ENCODE measurements at regions not wholly inside any gene's neighbourhood (a gene's known extent, or its start where the extent isn't known, plus 50 kb on each side); places are given as distances from the start of the nearest gene placed in this dataset.

DNA sequence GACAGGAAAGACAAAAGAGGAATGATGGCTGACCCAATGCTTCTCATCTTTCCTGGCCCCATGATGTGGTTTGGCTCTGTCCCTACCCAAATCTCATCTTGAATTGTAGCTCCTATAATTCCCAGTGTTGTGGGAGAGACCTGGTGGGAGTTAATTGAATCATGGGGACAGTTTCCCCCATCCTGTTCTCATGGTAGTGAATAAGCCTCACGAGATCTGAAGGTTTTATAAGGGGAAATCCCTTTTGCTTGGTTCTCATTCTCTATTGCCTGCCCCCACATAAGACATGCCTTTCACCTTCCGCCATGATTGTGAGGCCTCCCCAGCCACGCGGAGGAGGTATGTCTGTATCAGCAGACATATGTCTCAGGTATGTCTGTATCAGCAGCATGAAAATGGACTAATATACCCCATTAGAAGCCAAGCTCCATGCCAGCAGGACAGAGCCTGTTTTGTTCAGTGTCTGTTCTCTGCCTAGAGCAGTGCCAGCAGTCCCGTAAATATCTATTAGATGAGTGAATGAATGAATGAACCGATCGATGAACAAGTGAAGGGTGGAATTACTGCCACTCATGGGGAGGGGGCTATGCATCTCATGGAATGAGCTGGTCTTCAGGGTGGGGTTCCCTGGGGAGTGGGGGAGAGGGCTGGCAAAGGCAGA is 304.4 kb downstream of the SOX9 start:
- intact Hi-C loops (cut with micrococcal nuclease) = no loop called here
- ATAC-seq = no peak

DNA sequence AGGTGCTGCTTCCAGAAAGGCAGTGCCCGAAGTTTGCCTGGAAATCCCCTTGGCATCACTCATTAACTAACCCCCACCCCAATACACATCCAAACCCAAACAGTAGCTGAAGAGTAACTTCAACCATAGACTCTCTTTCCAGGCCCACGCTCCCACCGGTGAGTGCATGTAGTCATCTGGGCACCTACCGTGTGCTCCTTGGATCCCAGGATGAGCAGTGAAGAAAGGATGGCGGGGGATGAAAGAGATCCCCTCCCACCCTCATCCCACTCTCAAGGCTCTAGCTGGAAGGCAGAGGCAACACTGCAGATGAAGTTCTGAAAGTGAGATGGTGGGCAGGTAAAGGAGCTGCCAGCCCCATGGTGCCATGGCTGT is 305.0 kb downstream of the SOX9 start:
- intact Hi-C loops (cut with micrococcal nuclease) = no loop called here
- DNase-seq (no peak), ATAC-seq (no peak)

More for the DNA sequence above, 304.4 kb downstream of the SOX9 start:
- no peak for DNase-seq

- no peak for DNase-seq
- no peak for ATAC-seq
- intact Hi-C loops (cut with micrococcal nuclease) = no loop called here
These were observed 305.5 kb downstream of the SOX9 start for GRCh38 chr17:72426321-72426720.

- no peak for DNase-seq
- no peak for ATAC-seq
- intact Hi-C loops (cut with micrococcal nuclease) = no loop called here
These were observed 306.3 kb downstream of the SOX9 start for GRCh38 chr17:72426948-72427760.

GRCh38 chr17:72427761-72428109 is 306.9 kb downstream of the SOX9 start:
- ATAC-seq (no peak), DNase-seq (no peak)
- intact Hi-C loops (cut with micrococcal nuclease) = no loop called here

- no peak for ATAC-seq
- intact Hi-C loops (cut with micrococcal nuclease) = no loop called here
These were observed 308.3 kb downstream of the SOX9 start for GRCh38 chr17:72429066-72429638.

GRCh38 chr17:72430611-72431432 is 310.0 kb downstream of the SOX9 start:
- intact Hi-C loops (cut with micrococcal nuclease) = no loop called here

More at GRCh38 chr17:72429066-72429638, 308.3 kb downstream of the SOX9 start:
- DNase-seq = no peak

DNA sequence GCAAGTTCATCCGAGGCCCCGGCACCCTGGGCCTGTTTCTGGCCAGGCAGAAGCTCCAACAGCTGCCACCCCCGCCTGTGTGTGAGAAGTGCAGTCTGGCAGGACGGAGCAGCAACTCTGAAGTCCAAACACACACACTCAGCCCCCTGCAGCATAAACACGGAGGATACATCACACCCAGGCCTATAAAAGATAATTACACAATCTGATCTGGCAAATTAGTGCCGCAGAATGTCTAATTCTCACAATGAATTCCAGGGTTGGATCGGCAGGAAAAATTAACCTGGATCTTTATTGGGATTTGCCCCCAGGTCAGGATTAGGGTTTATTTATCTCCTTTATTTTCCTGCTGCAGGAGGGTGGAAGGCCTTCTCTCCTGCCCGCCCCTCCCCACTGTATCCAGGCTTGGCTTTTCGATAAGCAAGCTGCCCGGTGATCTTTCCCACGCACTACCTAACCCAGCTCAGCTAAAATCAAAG is 311.4 kb downstream of the SOX9 start:
- no peak for DNase-seq
- intact Hi-C loops (cut with micrococcal nuclease) = no loop called here
- ATAC-seq = no peak

More at GRCh38 chr17:72430611-72431432, 310.0 kb downstream of the SOX9 start:
- ATAC-seq (no peak), DNase-seq (no peak)

DNA sequence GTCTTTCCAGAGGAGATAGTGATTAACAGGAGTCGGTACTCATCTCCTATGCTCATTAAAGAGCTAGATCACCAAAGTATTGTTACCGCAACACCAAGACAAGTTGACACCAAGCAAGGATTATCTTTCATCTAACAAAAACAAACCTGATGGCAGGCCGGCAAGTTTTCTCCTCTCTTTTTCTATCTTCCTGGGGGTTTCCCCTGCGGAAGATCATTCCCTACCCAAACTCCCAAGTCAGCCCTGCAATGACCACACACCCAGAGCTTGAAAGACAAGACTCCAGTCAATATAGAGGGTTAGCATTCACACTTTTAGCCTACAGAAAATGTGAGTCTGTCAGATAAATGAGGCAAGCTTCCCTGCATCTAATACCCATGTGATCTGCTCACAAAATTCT is 312.1 kb downstream of the SOX9 start:
- intact Hi-C loops (cut with micrococcal nuclease) = no loop called here
- ATAC-seq (no peak), DNase-seq (no peak)

DNA sequence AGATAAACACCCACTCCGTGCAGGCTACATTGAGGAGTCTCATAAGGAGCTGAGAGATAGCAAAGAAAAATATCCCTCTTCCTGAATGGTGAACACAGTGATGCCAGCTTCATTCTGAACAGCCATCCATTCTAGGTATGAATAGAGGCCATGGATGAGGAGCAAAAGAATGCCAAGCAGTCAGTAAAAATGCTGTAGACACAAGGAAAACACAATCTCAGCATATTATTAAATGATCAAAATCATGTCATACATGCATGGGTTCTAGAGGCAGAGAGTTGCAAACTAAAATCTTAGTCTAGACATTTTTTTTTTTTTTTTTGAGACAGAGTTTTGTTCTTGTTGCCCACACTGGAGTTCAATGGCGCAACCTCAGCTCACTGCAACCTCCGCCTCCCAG is 313.0 kb downstream of the SOX9 start:
- intact Hi-C loops (cut with micrococcal nuclease) = no loop called here
- ATAC-seq (no peak), DNase-seq (no peak)

- intact Hi-C loops (cut with micrococcal nuclease) = no loop called here
- DNase-seq = no peak
- ATAC-seq = no peak
These were observed 313.8 kb downstream of the SOX9 start for GRCh38 chr17:72434581-72434980.

DNA sequence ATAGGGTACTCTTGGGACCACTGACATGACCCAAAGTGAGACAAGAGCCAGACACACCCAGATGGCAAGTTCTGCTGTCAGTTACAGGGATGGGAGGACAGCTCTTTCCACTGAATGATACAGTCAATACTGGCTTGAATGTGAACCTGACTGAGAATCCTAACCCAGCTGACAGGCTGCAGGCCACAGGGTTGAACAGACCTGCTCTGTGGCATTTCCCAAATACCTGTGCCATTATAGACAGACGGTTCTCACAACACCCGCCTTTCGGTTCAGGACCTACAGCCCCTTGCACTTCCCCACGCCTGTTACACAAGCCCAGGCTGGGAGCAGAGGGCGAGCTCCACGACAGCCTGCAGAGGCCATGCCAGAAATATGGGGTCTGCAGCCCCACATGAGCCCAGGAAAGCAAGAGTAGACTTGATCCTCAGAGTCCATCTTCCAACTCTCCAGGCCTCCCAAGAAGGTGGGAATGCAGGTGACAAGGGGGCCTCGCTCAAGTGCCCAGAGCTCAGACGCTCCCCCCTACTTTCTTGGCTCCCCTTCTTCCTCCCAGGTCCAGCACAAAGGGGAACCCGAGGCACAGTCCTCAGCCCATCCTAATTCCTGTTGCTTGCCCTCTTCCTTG is 314.3 kb downstream of the SOX9 start:
- DNase-seq = no peak
- intact Hi-C loops (cut with micrococcal nuclease) = no loop called here
- ATAC-seq = no peak

- DNase-seq = no peak
- no peak for ATAC-seq
- intact Hi-C loops (cut with micrococcal nuclease) = no loop called here
These were observed 318.0 kb downstream of the SOX9 start for GRCh38 chr17:72438783-72439182.

DNA sequence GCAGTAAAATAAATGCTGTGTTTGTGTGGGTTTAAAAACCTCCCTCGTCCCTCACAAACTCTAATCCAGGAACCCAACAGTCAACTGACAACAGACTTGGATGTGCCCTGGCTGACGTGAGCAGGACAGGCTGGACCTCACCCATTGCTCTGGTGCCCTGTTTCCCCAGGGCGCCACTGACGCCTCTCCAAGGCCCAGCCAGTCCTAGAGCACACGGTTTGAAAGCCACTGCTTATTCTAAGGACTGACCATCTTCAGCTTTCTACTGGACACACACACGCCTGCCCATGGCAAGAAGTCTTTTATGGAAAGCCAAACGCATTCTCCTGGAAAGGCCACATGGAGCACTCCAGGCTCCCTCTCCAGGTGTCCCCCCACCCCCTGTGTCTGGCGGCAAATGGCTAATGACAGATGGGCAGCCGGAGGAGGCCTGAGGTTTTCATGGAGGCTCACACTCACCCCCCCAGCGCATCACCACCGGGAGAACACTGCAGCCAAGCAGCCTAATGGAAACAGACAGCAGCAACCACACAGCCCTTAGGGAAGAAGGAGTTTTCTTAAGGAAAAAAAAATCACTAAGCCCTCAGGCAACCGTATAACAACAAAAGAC is 319.2 kb downstream of the SOX9 start:
- no peak for DNase-seq
- no peak for ATAC-seq
- intact Hi-C loops (cut with micrococcal nuclease) = no loop called here

DNA sequence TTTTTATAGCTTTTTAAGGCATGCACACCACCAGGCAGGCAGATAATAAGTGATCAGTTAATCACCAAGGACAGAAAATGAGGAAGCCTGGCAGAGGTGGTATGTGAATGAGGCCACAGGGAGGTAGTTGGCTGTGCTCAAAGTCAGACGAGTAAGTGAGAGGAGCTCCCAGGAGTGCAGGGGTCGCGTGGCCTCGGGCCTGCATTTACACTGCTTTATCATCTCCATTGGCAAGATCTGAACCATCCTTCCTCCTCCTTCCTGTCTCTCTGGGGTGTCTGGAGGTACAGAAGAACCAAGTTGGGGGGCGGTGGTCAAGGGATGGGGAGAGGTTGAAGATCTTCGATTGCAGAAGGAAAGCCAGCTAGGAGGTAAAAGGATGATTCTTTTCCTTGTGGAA is 320.1 kb downstream of the SOX9 start:
- no peak for ATAC-seq
- no peak for DNase-seq
- intact Hi-C loops (cut with micrococcal nuclease) = no loop called here

DNA sequence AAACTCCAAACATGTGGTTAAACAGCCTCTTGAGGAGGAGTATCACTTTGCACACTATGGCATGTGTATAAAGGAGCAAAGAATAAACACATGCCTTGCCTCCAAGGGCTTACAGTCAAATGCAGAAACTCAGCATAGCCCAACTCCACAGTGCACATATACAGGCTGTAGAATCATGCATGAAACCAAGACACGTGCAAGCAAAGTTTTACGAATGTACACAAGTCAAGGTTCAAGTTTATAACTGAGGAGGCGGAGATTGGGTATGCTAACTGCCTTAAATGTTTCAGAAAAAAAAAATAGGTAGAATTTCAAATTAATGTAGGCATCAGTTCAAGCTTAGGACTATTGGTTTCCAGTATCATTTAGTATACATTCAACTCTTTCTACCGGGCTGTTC is 321.1 kb downstream of the SOX9 start:
- ATAC-seq (no peak), DNase-seq (no peak)
- intact Hi-C loops (cut with micrococcal nuclease) = no loop called here

DNA sequence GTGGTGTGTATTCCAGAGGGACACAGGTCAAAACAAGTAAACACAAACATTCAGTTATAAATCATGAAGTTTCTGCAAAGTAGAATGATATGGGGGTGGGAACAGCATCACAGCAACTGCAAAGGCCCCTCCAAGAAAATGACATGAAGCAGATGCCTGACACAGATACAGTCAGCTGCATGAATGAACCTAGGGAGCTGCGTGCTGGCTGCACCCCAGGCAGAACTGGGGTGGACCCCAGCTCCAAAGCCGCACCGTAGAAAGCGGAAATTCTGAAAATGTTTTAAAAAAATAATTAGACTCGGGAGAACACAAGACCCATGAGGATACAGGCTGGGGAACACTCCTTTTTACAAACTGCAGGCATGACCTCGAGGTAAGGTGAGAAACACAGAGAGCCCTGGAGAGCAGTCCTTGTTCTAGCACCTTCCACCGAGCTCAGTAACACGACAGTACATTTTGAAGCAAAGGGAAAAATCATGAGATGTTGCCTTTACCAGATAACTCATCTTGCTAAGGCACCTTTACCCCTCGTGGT is 323.8 kb downstream of the SOX9 start:
- ATAC-seq (no peak), DNase-seq (no peak)
- intact Hi-C loops (cut with micrococcal nuclease) = no loop called here
